Limb (tissue), 2 donors: ENCODE measurements at regions not wholly inside any gene's neighbourhood (a gene's known extent, or its start where the extent isn't known, plus 50 kb on each side); places are given as distances from the start of the nearest gene placed in this dataset.
"Not testable (repeated sequence)": the region's sequence is repeated elsewhere in the genome, so short reads cannot be mapped to it uniquely, and the experiment has no call there.

ENCODE experiments used
- DNase-seq, 2 donors: peaks; one replicate each; pipeline ENCODE4 v3.0.0-alpha.2; 2016; ENCODE audit errors: extremely low spot score in 2 of 2

- not testable (repeated sequence) for DNase-seq
Observed at GRCh38 chr2:4244422-4244821, 541.0 kb downstream of the DCDC2C start.

- no peak for DNase-seq
Observed at GRCh38 chr2:4246364-4247131, 543.2 kb downstream of the DCDC2C start.

DNA sequence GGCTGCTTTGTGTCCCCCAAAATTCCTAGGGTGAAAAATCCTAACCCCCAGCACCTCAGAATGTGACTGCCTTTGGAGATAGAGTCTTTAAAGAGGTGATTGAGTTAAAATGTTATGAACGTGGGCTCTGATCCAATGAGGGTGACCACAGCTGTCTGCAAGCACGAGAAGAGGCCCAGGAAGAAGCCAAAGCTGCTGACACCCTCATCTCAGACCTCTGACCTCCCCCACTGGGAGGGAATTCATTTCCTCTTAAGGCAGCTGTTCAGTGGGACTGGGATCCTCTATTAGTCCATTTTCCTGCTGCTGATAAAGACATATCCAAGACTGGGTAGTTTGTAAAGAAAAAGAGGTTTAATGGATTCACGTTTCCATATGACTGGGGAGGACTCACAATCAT lies 544.4 kb downstream of the DCDC2C start:
- DNase-seq, result no peak

DNA sequence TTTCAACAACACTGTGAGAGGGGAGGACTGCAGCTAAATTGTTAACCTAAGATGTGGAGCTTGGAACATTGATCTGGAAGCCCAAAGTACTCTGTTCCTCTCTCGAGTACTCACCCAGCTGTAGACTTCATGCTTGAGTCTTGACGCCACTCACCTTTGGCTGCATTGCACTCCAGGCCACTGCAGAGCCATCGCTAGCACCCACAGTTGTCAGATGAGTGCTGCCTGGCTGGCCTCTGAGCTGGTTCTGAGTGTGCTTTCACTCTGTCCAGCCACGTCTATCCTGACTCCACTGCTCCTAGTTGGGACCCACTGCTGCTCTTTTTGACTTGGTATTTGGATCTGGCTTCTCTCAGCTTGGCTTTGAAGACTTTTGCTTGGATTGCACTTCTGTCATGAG lies 552.1 kb downstream of the DCDC2C start:
- DNase-seq, result no peak

DNA sequence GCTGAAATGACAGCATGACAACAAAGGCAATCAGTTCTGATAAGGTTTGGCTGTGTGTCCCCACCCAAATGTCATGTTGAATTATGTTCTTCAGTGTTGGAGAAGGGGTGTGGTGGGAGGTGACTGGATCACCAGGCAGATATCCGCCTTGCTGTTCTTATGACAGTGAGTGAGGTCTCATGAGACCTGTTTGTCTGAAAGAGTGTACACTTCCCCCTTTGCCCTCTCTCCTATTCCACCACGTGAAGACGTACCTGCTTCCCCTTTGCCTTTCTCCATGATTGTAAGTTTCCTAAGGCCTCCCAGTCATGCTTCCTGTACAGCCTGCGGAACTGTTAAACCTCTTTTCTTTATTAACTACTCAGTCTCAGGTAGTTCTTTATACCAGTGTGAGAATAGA lies 553.0 kb downstream of the DCDC2C start:
- no peak for DNase-seq

DNA sequence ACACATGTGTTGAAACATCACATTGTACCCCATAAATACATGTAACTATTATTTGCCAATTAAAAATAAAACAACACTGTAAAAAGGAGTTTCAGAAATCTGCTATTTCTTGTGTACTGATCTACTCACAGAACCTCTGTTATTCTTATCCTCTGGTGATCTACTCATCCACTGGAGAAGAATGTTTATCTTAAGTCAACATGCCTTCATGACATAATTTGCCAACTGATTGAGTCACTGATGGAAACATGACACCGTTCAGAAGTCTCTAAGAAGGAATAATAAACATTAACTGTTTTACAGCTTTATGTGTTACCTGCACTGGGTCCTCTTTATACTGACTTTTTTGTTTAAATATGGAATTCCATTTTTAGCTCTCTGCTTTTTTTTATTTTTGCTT lies 555.2 kb downstream of the DCDC2C start:
- no peak for DNase-seq

GRCh38 chr2:4265936-4266335 lies 562.6 kb downstream of the DCDC2C start:
- no peak for DNase-seq

- no peak for DNase-seq
Observed at GRCh38 chr2:4269885-4270284, 566.5 kb downstream of the DCDC2C start.

- no peak for DNase-seq
Observed at GRCh38 chr2:4272261-4272858, 569.0 kb downstream of the DCDC2C start.

- no peak for DNase-seq
Observed at GRCh38 chr2:4278392-4278791, 575.0 kb downstream of the DCDC2C start.

- no peak for DNase-seq
Observed at GRCh38 chr2:4279431-4279830, 576.1 kb downstream of the DCDC2C start.

DNA sequence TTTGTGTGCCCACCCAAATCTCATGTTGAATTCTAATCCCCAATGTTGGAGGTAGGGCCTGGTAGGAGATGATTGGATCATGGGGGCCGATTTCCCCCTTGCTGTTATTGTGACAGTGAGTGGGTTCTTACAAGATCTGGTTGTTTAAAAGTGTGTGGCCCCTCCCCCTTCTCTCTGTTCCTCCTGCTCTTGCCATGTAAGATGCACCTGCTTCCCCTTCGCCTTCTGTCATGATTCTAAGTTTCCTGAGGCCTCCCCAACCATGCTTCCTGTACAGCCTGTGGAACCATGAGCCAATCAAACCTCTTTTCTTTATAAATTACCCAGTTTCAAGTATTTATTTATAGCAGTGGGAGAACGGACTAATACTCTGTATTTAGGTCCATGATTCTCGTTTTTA lies 588.1 kb downstream of the DCDC2C start:
- no peak for DNase-seq

- DNase-seq, result no peak
Observed at GRCh38 chr2:4295680-4296079, 592.3 kb downstream of the DCDC2C start.

DNA sequence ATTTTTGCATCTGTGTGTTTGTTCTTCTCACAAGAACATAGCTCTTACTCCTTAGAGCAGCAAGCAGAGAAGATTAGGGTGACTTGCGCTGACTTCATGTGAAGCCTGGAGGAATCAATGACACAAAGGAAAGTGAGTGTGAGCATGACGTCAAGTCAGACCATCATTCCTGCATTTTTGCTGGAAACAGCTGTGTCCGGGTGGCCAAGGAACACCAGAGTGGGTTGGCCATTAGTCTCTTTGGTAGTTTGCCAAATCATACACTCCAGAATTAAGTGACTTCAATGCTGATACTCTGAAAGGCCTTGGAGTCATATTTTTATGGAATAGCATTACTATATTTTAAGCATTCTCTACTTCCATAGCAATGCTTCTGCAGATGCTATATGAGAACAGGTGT lies 597.2 kb downstream of the DCDC2C start:
- DNase-seq, result peak in 1 of 2 donors; percentile 14

GRCh38 chr2:4324531-4324930 lies 621.2 kb downstream of the DCDC2C start:
- DNase-seq, result no peak

GRCh38 chr2:4336864-4337263 lies 633.5 kb downstream of the DCDC2C start:
- no peak for DNase-seq

- DNase-seq, result no peak
Observed at GRCh38 chr2:4338345-4338744, 635.0 kb downstream of the DCDC2C start.

- DNase-seq, result no peak
Observed at GRCh38 chr2:4340536-4340935, 637.2 kb downstream of the DCDC2C start.

DNA sequence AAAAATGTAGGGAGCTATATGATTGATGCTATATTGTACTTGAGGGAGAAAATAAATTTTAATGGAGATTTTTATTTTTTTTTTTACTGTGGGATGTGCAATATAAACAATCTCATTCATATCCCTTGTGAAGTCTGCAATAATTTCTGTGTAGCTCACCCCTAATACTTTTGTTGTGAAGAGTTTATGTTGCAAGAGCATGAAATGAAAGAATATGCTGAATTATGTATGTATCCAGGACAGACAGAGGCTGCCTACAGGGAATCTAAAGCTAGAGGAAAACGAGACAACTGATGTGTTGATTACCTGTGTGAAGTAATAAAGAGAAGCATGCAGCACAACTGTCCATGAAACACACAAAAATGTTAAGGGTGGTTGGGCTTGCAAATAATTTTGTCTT lies 643.3 kb downstream of the DCDC2C start:
- DNase-seq, result no peak

- DNase-seq, result no peak
Observed at GRCh38 chr2:4353668-4354067, 650.3 kb downstream of the DCDC2C start.

GRCh38 chr2:4354164-4354563 lies 650.8 kb downstream of the DCDC2C start:
- no peak for DNase-seq

DNA sequence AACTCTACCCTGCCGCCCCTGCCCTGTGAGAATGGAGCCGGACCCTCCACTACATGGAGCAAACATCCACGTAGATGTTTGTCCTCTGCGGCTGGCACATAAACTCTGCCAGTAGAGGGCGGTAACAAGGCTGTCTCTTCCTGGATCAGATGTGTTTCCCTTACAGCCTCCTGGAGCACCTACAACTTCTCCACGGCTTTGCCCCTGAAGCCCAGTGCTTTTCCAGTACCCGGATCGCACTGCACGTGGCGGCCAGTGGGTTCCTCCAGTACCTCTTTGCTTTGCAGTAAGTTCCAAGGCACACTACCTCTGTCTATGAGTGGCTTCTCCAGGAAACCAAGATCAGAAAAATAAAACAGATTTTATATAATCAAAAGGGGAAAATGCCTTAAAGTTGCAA lies 651.3 kb downstream of the DCDC2C start:
- DNase-seq, result no peak

DNA sequence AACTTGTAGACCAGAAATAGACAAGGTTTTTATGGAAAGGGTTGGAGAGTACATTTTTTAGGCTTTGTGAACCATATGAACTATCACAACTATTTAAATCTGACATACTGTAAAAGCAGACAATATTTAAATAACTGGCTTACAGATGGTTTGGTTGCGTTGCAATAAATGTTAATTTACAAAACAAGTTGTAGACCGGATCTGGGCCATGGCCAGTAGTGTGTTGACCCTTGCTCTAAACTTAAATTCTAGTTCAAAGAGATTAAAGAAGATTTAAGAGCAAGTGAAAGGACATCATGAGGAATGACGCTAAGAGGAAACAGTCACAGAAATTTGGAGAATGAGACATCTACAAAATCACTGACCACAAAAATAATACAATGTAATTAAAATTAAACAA lies 652.7 kb downstream of the DCDC2C start:
- DNase-seq, result no peak
